Mesenchymal stem cell (in vitro differentiated cells and primary cell): ENCODE measurements at regions not wholly inside any gene's neighbourhood (a gene's known extent, or its start where the extent isn't known, plus 50 kb on each side); places are given as distances from the start of the nearest gene placed in this dataset.

Experiments
- DNase-seq: peaks from one replicate; pipeline ENCODE4 v3.0.0-alpha.2; 2013
- H2AFZ ChIP-seq: one replicate; pipeline ENCODE4 v1.6.1; 2013; ENCODE audit warnings: low read depth, mild to moderate bottlenecking, control low read depth, inconsistent platforms, low read length, moderate library complexity
- H2AK5ac ChIP-seq: 2 replicates; pipeline ENCODE4 v1.6.1; 2013; ENCODE audit warnings: low read length, moderate library complexity, mild to moderate bottlenecking, inconsistent platforms; ENCODE audit not compliant: severe bottlenecking
- H2BK120ac ChIP-seq: one replicate; pipeline ENCODE4 v1.6.1; 2013; ENCODE audit warnings: low read depth, mild to moderate bottlenecking, inconsistent platforms, low read length, moderate library complexity
- H2BK12ac ChIP-seq, 2 experiments: one replicate each; pipeline ENCODE4 v1.6.1; 2013; ENCODE audit warnings: inconsistent platforms in 2 of 2, low read length in 2 of 2, mild to moderate bottlenecking in 2 of 2, moderate library complexity in 2 of 2, control low read depth in 1 of 2
- H2BK15ac ChIP-seq: one replicate; pipeline ENCODE4 v1.6.1; 2013; ENCODE audit warnings: mild to moderate bottlenecking, low read depth, inconsistent platforms; ENCODE audit not compliant: poor library complexity, severe bottlenecking
- H2BK5ac ChIP-seq: 2 replicates; pipeline ENCODE4 v1.6.1; 2013; ENCODE audit warnings: low read depth, mild to moderate bottlenecking, low read length, control low read depth, inconsistent platforms; ENCODE audit not compliant: poor library complexity, severe bottlenecking
- H3K14ac ChIP-seq, 2 experiments: one replicate each; pipeline ENCODE4 v1.6.1; 2013; ENCODE audit warnings: inconsistent platforms in 2 of 2, low read length in 2 of 2, control low read depth in 1 of 2, mild to moderate bottlenecking in 1 of 2, moderate library complexity in 1 of 2
- H3K18ac ChIP-seq, 2 experiments: one replicate each; pipeline ENCODE4 v1.6.1; 2013; ENCODE audit warnings: inconsistent platforms in 2 of 2, low read length in 2 of 2, control low read depth in 1 of 2, low read depth in 1 of 2, mild to moderate bottlenecking in 1 of 2
- H3K23ac ChIP-seq, 2 experiments: one replicate each; pipeline ENCODE4 v1.6.1; 2013; ENCODE audit warnings: inconsistent platforms in 2 of 2, low read length in 2 of 2, mild to moderate bottlenecking in 2 of 2, moderate library complexity in 2 of 2, control low read depth in 1 of 2
- H3K27ac ChIP-seq: 2 replicates; pipeline ENCODE4 v1.5.1; 2013; ENCODE audit warnings: mild to moderate bottlenecking, moderate library complexity, low read length, control low read depth, inconsistent platforms; ENCODE audit not compliant: poor library complexity, severe bottlenecking
- H3K27me3 ChIP-seq, 2 experiments: 2 replicates each; pipeline versions ENCODE4 v1.6.1 to v1.7.0; 2013; ENCODE audit warnings: low read length in 2 of 2, mild to moderate bottlenecking in 2 of 2, moderate library complexity in 2 of 2, control low read depth in 1 of 2, inconsistent platforms in 1 of 2; ENCODE audit not compliant: control insufficient read depth in 1 of 2, insufficient read depth in 1 of 2
- H3K36me3 ChIP-seq, 2 experiments: 2 replicates each; pipeline versions ENCODE4 v1.6.1 to v1.7.0; 2013; ENCODE audit warnings: low read length in 2 of 2, control low read depth in 1 of 2, inconsistent platforms in 1 of 2, low read depth in 1 of 2, mild to moderate bottlenecking in 1 of 2; ENCODE audit not compliant: insufficient read depth in 2 of 2, control insufficient read depth in 1 of 2
- H3K4ac ChIP-seq, 2 experiments: one replicate each; pipeline ENCODE4 v1.6.1; 2013; ENCODE audit warnings: inconsistent platforms in 2 of 2, low read length in 2 of 2, mild to moderate bottlenecking in 2 of 2, moderate library complexity in 2 of 2, control low read depth in 1 of 2, low read depth in 1 of 2
- H3K4me1 ChIP-seq: 2 replicates; pipeline ENCODE4 v1.6.1; 2013; ENCODE audit warnings: low read depth, low read length, control low read depth; ENCODE audit not compliant: control insufficient read depth, insufficient read depth
- H3K4me2 ChIP-seq: 2 replicates; pipeline ENCODE4 v1.6.1; 2013; ENCODE audit warnings: low read length, mild to moderate bottlenecking, inconsistent platforms; ENCODE audit not compliant: poor library complexity, severe bottlenecking
- H3K4me3 ChIP-seq, 2 experiments: 2 replicates each; pipeline versions ENCODE4 v1.5.1 to v1.7.0; 2013; ENCODE audit warnings: low read length in 2 of 2, mild to moderate bottlenecking in 2 of 2, control low read depth in 1 of 2, low read depth in 1 of 2; ENCODE audit not compliant: insufficient read depth in 1 of 2
- H3K79me1 ChIP-seq: replicated peaks from 2 replicates; pipeline ENCODE4 v1.6.1; 2013; ENCODE audit warnings: mild to moderate bottlenecking, control low read depth, low read length, inconsistent platforms; ENCODE audit not compliant: poor library complexity, severe bottlenecking
- H3K9ac ChIP-seq: 2 replicates; pipeline ENCODE4 v1.7.0; 2013; ENCODE audit warnings: mild to moderate bottlenecking, low read length, moderate library complexity
- H3K9me3 ChIP-seq: 2 replicates; pipeline ENCODE4 v1.7.0; 2013; ENCODE audit warnings: mild to moderate bottlenecking, low read length; ENCODE audit not compliant: control insufficient read depth
- H4K8ac ChIP-seq: one replicate; pipeline ENCODE4 v1.6.1; 2013; ENCODE audit warnings: inconsistent platforms, mild to moderate bottlenecking, low read length, moderate library complexity
- H4K91ac ChIP-seq: one replicate; pipeline ENCODE4 v1.6.1; 2013; ENCODE audit warnings: mild to moderate bottlenecking, low read length, inconsistent platforms
- WGBS: methylation state at CpG from one replicate; pipeline ENCODE4 v1.1.7; 2013; ENCODE audit warnings: mixed read lengths; 5-methylcytosine and 5-hydroxymethylcytosine counted together

- H3K4me2 ChIP-seq: no peak overlapping the region
- no peak overlapping the region for H3K18ac ChIP-seq
- no peaks in the 10 kb centered on the region for H3K4me1 ChIP-seq
- H3K36me3 ChIP-seq: no peaks in the 10 kb centered on the region
- 79% methylated on average over 5 of the region's 5 CpGs for WGBS
- no peak overlapping the region for H3K4me3 ChIP-seq
- H3K4ac ChIP-seq: no peak overlapping the region
- peaks cover 4% of the 10 kb centered on the region for H3K9me3 ChIP-seq
- no peaks in the 10 kb centered on the region for H3K79me1 ChIP-seq
- H2BK15ac ChIP-seq: no peak overlapping the region
- H3K14ac ChIP-seq: no peak overlapping the region
- no peak overlapping the region for H4K8ac ChIP-seq
- H3K9ac ChIP-seq: no peak overlapping the region
- no peak overlapping the region for H3K23ac ChIP-seq
- no peak overlapping the region for H2AK5ac ChIP-seq
- no peak overlapping the region for H2BK5ac ChIP-seq
- H2BK12ac ChIP-seq: no peak overlapping the region
- no peak overlapping the region for H2BK120ac ChIP-seq
- H4K91ac ChIP-seq: peak overlapping the region; percentile 34
- no peak for DNase-seq
- no peaks in the 10 kb centered on the region for H3K27me3 ChIP-seq
- H3K27ac ChIP-seq: no peak overlapping the region
- H2AFZ ChIP-seq: no peak overlapping the region
Measured at GRCh38 chr2:21431078-21431477, 307.3 kb downstream of the TDRD15 start.

- H3K79me1 ChIP-seq: no peaks in the 10 kb centered on the region
- no peak overlapping the region for H3K18ac ChIP-seq
- H3K23ac ChIP-seq: no peak overlapping the region
- no peak overlapping the region for H2BK120ac ChIP-seq
- no peak overlapping the region for H2BK12ac ChIP-seq
- H3K9ac ChIP-seq: no peak overlapping the region
- no peak overlapping the region for H4K91ac ChIP-seq
- no peak overlapping the region for H3K14ac ChIP-seq
- H3K4ac ChIP-seq: no peak overlapping the region
- no peak overlapping the region for H3K4me2 ChIP-seq
- no peak overlapping the region for H2BK15ac ChIP-seq
- H4K8ac ChIP-seq: no peak overlapping the region
- WGBS: 63% methylated on average over 3 of the region's 3 CpGs
- no peaks in the 10 kb centered on the region for H3K9me3 ChIP-seq
- H2AK5ac ChIP-seq: no peak overlapping the region
- H3K27me3 ChIP-seq: no peaks in the 10 kb centered on the region
- H2BK5ac ChIP-seq: no peak overlapping the region
- H2AFZ ChIP-seq: no peak overlapping the region
- H3K27ac ChIP-seq: no peak overlapping the region
- no peaks in the 10 kb centered on the region for H3K4me1 ChIP-seq
- H3K4me3 ChIP-seq: no peak overlapping the region
- peak; percentile 90 for DNase-seq
- no peaks in the 10 kb centered on the region for H3K36me3 ChIP-seq
Measured at GRCh38 chr2:21438949-21439348, 315.2 kb downstream of the TDRD15 start.

GRCh38 chr2:21441442-21441841 lies 317.7 kb downstream of the TDRD15 start:
- H3K14ac ChIP-seq: no peak overlapping the region
- no peak overlapping the region for H2AFZ ChIP-seq
- no peak overlapping the region for H3K23ac ChIP-seq
- H3K9me3 ChIP-seq: no peaks in the 10 kb centered on the region
- no peak overlapping the region for H4K91ac ChIP-seq
- H3K79me1 ChIP-seq: no peaks in the 10 kb centered on the region
- no peak overlapping the region for H4K8ac ChIP-seq
- no peaks in the 10 kb centered on the region for H3K4me1 ChIP-seq
- H3K27ac ChIP-seq: no peak overlapping the region
- 98% methylated on average over 7 of the region's 7 CpGs for WGBS
- no peak overlapping the region for H2BK120ac ChIP-seq
- H2AK5ac ChIP-seq: no peak overlapping the region
- H2BK12ac ChIP-seq: no peak overlapping the region
- no peaks in the 10 kb centered on the region for H3K36me3 ChIP-seq
- no peak overlapping the region for H3K4ac ChIP-seq
- DNase-seq: no peak
- no peaks in the 10 kb centered on the region for H3K27me3 ChIP-seq
- H3K9ac ChIP-seq: no peak overlapping the region
- H3K4me2 ChIP-seq: no peak overlapping the region
- H2BK5ac ChIP-seq: no peak overlapping the region
- no peak overlapping the region for H3K4me3 ChIP-seq
- H2BK15ac ChIP-seq: no peak overlapping the region
- no peak overlapping the region for H3K18ac ChIP-seq

GRCh38 chr2:21443494-21444105 lies 319.8 kb downstream of the TDRD15 start:
- Histone ChIP-seq H3K27me3 (no peaks in the 10 kb centered on the region), H3K14ac (no peak overlapping the region), H4K91ac (no peak overlapping the region), H2BK120ac (peak overlapping the region; percentile 35), H2AFZ (no peak overlapping the region), H3K4ac (no peak overlapping the region), H3K4me1 (no peaks in the 10 kb centered on the region), H2BK5ac (no peak overlapping the region), H3K9ac (no peak overlapping the region), H4K8ac (peak overlapping the region; percentile 12), H3K36me3 (no peaks in the 10 kb centered on the region), H2AK5ac (no peak overlapping the region), H3K27ac (no peak overlapping the region), H2BK15ac (no peak overlapping the region), H3K18ac (no peak overlapping the region), H3K79me1 (no peaks in the 10 kb centered on the region), H3K9me3 (no peaks in the 10 kb centered on the region), H3K4me3 (no peak overlapping the region), H2BK12ac (no peak overlapping the region), H3K4me2 (no peak overlapping the region), H3K23ac (no peak overlapping the region)
- no peak for DNase-seq
- WGBS: 79% methylated on average over 5 of the region's 5 CpGs
